HG03103 (cell line): ENCODE measurements at regions not wholly inside any gene's neighbourhood (a gene's known extent, or its start where the extent isn't known, plus 50 kb on each side); places are given as distances from the start of the nearest gene placed in this dataset.

Experiments used
- ATAC-seq: cut with Tn5 transposase; IDR thresholded peaks from one replicate; pipeline ENCODE4 v1.9.1; 2021; ENCODE audit warnings: low read depth; ENCODE audit not compliant: unreplicated experiment

- ATAC-seq = peak; percentile 55
These were observed 571.4 kb downstream of the NOVA1 start for GRCh38 chr14:26026384-26026783.

- ATAC-seq = no peak
These were observed 573.9 kb downstream of the NOVA1 start for GRCh38 chr14:26023967-26024366.

DNA sequence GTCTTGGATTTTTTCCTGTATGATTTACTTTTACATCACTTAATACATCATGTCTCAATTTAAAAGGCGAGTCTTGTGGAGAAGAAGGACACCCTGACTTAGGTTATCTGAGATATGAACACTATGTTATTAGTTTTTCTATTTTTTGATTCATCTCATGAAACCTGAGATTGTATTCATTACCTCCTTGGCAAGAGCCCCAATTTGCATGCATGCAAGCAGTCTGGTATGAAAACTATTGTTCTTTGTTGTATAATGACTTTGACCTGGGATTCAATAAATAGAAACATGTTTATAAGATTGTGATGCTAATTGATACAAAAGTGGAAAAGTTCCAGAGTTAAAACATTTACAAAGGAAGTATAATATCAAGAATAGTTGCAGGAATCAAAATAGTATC lies 576.1 kb downstream of the NOVA1 start:
- no peak for ATAC-seq

GRCh38 chr14:26017270-26017669 lies 580.6 kb downstream of the NOVA1 start:
- no peak for ATAC-seq

DNA sequence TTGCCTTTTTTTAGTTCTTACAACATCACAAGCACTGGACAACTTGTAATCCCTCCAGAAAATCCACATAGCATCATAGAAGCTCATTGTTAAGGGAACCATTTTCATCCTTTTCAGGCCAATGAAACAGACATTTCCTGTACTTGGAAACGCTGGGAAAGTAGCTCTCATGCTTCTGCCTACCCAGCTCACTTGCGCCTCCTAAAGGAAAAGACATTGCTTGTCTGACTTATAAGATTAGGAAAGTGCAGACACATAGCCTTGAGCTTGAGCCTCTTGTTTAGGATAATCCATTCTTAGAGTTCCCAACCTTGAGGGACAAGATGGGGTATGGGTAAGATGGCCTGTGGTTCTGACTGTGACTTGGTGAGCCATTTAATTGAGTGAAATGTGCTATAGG lies 589.5 kb downstream of the NOVA1 start:
- no peak for ATAC-seq

DNA sequence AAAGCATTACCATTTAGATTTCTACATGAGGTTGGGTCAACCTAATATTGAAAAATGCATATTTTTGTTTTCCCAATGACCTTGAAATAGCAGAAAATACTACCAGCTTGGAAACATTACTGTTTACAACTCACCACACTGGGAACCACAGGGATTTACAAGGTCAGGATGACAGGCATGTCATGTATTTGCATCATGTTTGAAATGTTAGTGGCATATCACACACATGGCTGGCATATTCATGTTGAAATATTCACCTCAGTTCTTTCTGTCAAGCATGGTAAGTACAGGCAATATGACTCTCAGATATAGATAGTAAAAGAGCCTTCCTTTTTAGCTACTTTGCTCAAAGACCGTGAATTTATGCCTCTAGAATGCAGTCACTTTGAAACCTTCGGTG lies 593.5 kb downstream of the NOVA1 start:
- no peak for ATAC-seq

DNA sequence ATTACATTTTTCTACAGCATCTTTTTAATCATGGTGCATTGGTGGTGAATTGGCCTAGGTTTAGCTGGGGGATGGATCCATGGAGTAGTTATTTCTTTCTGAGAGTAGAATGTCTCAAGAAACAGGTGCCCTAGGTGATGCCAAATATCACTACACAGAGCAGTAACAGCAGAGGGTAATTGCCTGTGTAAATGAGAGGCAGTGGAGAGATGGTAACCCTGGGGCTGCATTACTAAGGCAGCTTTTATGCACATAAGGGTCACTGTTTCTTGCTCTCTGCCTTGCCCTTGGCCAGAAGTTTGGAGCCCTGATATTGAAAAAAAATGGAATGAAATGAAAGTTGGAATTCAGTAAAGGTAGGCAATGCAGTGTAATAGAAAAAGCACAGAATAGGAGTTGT lies 604.0 kb downstream of the NOVA1 start:
- no peak for ATAC-seq

GRCh38 chr14:25988536-25988935 lies 609.3 kb downstream of the NOVA1 start:
- ATAC-seq = no peak

- no peak for ATAC-seq
These were observed 642.1 kb downstream of the NOVA1 start for GRCh38 chr14:25955772-25956171.

- no peak for ATAC-seq
These were observed 644.2 kb downstream of the NOVA1 start for GRCh38 chr14:25953532-25954139.

- no peak for ATAC-seq
These were observed 652.1 kb downstream of the NOVA1 start for GRCh38 chr14:25945746-25946145.

DNA sequence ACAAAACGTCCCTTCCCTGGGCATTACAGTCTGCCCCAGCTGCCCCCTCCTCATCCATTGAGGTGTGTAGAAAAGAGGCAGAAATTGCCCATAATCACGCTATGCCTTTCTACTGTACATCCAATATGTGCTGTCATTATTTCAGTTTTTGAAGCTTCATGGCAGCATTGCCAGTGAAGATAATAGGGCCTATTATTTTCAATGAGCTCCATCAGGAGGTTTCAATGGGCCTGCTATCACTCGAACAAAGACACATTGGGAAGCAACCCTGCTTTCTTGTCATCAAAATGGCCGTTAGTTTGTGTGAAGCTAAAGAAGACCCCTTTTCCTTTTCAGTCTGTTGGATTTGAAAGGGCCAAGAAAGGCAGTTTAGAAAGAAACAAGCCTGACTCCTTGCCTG lies 653.8 kb downstream of the NOVA1 start:
- no peak for ATAC-seq

DNA sequence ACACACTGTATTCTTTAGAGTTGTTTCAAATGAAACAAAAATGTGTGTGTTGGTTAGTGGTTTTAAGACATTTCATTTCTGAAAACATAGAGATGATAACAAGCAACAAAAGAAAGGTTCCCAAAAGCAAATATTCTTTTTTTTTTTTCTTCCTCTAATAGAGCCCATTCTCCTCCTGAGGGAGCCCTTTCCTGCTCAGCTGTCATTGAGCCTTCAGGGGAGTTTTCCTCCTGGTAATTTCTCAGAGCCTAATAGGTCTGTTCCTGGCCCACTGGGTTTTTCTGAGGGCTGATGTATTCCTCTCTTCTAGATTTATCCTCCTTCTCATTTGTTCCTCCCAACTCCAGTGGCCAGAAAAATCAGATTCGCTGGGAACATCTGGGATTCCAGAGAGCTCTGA lies 654.5 kb downstream of the NOVA1 start:
- ATAC-seq = no peak

GRCh38 chr14:25942090-25942489 lies 655.7 kb downstream of the NOVA1 start:
- no peak for ATAC-seq

DNA sequence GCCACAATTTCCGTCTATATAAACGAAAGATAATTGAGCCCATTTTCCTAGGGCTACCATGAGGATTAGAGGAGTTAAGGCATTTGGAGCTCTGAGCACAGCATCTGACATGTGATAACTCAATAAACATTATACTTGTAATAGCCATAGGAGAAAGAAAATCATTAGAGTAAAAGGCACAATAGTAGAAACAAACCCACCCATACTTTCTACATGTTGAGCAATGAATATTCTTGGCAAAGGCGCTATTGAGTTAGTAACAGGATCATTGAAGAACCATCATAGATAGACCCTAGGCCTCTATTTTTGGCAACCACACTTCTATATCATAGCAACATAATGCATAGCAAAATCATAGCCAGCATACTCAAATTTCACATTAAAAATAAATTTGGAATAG lies 664.1 kb downstream of the NOVA1 start:
- ATAC-seq = no peak

DNA sequence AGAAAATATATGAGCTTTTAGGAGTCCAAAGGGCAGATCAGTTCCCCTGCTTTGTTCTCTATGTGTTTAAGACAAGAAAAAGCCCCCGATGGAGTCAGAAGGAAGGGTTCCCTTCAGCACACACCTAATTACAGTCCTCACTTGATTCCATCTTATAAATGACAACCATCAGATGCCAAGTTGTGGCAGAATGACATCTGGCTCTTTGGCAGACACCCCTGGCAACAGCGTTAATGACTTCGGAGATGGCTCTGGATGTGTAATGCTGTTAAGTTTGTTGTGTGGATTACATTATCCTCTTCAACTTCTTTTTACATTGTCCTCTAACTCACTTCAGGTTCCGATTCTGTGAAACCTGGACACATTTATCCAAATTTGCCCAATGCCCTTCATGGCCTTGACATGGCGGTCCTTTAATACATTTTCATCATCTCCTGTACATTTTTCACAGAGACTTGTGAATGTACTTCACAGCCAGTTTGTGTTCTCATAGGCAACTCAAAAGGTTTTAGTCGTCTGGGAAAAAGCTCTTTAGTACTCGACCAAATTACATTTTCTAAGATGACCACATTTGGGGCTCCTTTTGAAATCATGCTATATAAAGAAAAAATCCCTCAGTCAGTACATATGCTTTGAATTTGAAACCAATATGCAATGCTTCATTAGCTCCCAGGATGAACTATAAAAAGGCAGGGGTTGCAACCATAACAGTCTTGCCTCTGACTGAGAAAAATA lies 667.8 kb downstream of the NOVA1 start:
- ATAC-seq = no peak

DNA sequence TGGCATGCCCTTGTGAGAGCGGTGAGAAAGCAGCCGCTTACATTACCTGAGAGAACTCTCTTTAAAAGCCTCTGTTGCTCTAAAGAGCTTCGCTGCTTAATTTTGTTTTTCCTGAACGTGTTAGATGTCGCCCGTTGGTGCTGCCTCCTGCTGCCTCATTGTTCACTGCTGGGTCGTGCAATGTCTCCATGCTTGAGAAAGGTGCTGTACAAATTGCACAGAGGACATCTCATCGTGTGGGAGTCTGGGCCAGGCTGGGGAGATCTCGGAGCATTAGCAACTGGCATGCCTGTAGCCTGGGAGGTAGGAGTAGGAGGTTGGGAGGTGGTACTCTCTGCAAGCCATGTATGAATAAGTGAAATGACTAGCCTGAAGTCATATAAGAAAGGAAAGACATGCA lies 686.0 kb downstream of the NOVA1 start:
- ATAC-seq = no peak

GRCh38 chr14:25909045-25909747 lies 688.6 kb downstream of the NOVA1 start:
- ATAC-seq = no peak

DNA sequence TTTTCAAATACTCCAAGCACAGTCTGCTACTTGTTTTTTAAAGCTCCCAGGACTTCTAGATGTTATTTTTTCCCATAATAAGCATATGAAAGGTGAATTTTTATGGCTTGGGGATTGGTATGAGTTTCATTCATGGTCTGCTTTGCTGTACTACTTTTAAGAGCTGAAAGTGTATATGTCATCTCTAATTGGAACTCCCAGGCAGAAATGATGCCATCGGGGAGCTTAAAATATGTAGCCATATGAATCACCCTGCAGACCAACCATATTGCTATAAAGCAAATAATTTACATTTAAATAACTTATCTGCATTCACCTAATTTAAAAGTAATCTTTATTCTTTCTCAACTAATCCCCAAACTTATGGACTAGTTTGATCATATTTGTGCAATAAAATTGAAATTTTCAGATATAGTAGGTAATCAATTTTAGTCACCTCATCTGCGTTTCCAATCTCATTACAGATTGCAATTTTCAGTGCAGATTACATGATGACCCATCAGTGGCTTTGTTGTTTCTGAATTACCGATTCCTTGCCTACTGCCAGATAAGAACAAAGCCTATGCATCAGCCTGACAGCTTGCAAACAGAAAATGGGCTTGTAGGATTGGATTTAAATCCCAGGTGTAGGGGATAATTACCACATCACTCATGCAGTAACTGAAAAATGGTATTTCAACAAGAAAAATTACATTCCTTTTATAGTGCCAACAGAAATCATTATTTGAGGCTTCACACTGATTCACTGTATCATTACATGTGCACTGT lies 689.4 kb downstream of the NOVA1 start:
- ATAC-seq = no peak

GRCh38 chr14:25904446-25904845 lies 693.4 kb downstream of the NOVA1 start:
- no peak for ATAC-seq

- ATAC-seq = no peak
These were observed 698.6 kb downstream of the NOVA1 start for GRCh38 chr14:25899197-25899596.
